Iris pigment epithelial cell (primary cell): ENCODE measurements at regions not wholly inside any gene's neighbourhood (a gene's known extent, or its start where the extent isn't known, plus 50 kb on each side); places are given as distances from the start of the nearest gene placed in this dataset.

Source experiments
- DNase-seq: peaks from one replicate; pipeline ENCODE4 v3.0.0-alpha.2; 2011; ENCODE audit warnings: low read depth

DNA sequence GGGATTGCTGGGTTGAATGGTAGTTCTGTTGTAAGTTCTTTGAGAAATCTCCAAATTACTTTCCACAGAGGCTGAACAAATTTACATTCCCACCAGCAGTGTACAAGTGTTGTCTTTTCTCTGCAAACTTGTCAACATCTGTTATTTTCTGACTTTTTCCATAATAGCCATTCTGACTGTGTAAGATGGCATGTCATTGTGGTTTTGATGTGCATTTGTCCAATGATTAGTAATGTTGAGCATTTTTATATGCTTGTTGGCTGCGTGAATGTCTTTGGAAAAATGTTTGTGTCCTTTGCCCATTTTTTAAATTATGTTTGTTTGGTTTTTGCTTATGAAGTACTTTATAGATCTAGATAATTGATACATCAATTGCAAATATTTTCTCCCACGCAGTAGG is 1025.0 kb downstream of the JRKL start:
- DNase-seq = no peak

DNA sequence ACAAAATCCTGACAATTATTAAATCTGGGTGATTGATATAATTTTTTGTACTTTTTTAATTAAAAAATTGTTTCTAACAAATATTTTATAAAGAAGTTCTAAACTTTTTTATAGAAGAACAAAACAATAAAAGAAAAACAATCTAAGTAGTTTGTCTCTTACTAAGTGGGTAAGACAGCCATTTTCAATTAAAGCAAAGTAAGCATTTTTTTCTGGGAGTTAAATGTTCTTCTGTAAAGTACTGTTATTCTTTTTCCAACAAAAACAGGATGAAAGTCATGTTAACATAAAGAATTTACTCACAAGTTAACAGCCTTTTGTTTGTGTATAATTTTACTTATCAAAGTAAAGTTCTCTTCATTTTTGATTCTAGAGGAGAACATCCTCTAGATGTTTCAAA is 1029.9 kb downstream of the JRKL start:
- no peak for DNase-seq

DNA sequence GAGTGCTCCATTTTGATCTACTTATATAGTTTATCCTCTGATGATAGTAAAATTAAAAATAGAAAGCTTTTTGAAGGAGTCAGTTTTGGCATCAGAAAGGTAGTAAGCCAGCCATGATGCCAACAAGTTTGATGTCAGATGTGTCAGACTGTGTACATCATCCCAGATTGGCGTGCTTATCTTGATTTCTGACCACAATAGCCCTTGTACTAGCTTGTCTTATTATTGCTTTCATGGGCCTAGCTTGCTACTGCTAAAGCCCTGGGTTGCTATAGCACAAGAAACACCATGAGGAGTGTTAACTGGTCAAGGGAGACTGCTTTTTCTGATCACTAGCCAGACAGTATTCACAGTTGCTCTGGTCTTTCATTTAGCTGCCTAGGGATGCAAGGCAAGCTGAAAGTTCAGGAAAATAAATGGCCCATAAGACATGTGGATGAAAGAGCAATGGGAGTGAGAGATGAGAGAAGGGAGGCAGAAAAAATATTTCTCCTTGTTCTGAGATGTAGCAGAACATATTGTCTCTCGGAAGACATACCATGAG is 1038.5 kb downstream of the JRKL start:
- DNase-seq = no peak

DNA sequence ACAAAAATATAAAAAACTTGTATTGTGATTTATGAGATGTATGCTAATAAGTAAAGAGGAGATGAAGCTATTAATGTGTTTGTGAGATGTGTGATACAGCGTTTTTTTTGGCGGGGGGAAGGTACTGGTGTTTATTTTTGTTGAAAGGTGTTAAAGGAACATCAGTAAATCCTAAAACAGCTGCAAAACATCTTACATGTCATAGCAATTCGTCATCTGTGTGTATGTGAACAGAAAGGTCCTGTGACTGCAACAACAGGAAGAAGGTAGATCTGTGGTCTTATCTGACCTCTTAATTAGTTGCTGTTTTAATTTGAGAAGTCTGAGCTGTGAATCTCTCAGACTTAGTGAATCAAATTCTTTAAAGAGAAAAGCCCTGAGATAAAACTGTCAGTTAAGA is 1041.1 kb downstream of the JRKL start:
- no peak for DNase-seq

GRCh38 chr11:97432926-97433325 is 1043.1 kb downstream of the JRKL start:
- DNase-seq = no peak

DNA sequence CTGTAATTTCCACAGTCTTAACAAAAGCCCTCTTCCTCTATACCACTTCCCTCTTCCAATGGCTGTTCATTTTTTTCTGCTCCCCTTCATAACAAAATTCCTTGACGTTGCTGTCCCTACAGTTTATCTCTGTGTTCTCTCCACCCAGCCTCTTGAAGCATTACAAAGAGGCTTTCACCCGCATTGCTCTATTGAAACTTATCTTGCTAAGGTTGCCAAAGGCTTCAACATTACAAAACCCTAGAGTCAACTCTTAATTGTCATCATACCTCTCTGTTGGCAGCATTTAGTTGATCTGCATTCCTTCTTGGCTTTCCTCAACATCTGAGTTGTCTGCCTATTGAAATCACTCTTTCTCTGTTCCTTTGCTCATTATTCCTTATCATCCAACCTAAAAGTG is 1055.7 kb downstream of the JRKL start:
- no peak for DNase-seq

DNA sequence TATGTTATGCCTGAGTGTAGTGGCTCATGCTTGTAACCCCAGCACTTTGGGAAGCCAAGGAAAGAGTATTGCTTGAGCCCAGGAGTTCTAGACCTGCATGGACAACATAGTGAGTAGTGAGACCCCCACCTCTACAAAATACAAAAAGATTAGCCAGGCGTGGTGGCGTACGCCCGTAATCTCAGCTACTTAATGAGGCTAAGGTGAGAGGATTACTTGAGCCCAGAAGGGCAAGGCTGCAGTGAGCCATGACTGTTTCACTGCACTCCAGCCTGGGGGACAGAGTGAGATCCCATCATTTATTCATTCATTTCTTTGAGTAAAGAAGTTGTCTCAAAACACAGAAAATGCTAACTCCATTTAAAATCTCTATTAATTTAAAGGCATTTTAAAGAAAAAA is 1061.6 kb downstream of the JRKL start:
- no peak for DNase-seq

DNA sequence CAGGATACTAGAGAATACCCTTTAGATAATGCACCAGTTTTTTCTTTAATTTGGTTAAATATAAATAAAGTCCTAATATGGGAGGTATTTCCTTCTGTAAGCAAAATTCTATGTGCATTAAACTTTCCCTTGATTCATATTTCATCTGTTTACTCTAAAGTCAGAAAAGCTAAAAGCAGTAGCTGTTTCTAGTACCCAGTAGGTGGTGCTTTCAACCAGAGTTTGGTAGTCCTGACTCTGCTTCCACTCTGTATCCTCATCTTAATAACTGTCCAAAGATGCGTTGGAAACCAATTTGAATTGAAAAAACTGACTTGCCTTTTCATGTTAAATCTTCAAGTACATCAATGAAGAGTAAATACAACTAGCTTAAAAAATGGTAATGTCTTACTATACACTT is 1065.2 kb downstream of the JRKL start:
- peak; percentile 16 for DNase-seq

DNA sequence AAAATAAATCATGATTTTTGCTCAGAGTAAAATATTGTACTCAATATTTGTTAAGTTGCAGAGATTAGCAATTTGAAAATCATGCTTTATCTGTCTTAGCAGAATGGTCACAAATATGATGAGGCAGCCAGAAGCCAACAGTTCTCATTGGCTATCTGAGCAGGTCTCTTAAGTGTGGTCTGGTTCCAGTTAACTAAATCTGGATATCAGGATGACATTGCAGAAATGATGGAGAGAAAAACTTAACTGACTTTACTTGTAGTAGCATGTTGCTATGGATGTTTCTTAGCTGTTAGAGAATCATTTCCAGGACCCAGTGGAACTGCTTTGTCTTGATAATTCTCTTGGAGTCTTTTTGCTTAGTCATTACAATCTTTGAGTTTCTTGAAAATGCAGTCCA is 1070.3 kb downstream of the JRKL start:
- no peak for DNase-seq

- DNase-seq = no peak
Observed at GRCh38 chr11:97461044-97461880, 1071.4 kb downstream of the JRKL start.

DNA sequence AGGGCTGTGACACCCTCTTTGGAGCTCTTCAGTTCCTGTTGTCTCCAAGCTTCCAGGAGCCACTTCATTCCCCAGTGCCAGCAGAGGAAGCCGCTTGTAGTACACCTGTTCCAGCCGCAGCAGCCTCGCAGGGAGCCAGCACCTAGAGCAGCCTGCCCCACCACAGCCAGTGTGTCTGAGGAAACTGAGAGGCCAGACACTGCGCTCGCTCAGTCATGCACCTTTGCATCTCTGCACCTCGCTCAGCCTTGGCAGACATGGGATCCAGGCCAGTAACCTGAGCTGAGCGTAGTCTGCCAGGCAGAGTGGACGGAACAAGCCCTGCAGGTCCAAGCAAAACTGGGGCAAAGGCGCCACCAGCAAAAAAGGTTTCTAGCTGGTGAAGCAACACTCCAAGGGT is 1072.1 kb downstream of the JRKL start:
- DNase-seq = no peak

DNA sequence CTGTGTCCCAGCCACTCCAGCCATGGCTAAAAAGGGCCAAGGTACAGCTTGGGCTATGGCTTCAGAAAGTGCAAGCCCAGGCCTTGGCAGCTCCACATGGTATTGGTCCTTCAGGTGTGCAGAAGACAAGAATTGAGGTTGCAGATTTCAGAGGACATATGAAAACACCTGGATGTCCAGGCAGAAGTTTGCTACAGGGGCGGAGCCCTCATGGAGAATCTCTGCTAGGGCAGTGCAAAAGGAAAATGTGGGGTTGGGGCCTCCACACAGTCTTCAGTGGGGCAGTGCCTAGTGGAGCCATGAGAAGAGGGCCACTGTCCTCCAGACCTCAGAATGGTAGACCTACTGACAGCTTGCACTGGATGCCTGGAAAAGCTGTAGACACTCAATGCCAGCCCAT is 1074.1 kb downstream of the JRKL start:
- no peak for DNase-seq

- DNase-seq = no peak
Observed at GRCh38 chr11:97471480-97471879, 1081.7 kb downstream of the JRKL start.

DNA sequence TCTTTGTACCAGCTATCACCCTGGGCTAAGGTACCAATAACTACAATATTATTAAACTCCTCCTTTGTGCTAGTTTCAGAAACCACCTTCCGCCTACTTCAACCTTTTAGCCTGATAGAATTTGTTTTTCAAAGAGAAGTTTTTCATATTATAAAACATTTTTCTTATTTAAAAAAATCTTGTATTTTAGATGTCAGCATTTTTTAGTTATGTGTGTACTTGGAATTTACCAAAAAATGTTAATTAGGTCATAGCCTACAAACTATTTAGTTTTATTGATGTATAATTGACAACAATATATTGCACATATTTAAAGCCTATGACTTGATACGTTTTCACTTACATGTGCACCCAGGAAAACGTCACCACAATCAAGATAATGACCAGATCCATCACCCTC is 1097.6 kb downstream of the JRKL start:
- no peak for DNase-seq

DNA sequence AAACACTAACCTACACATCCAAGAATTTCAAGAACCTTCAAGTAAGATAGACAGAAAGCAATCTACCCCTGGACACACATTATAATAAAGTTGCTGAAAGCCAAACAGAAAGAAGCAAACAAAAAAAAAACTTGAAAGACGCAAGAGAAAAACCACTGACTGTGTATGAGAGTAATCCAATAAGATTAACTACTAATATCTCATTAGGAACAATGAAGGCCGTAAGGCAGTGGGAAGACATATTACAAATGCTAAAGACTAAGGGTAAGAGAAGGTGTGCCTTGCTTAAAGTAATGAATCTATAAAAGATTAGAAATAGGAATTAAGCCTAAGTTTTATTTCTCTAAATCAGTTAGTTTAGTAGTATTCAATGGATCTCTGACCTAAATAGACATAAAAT is 1109.1 kb downstream of the JRKL start:
- no peak for DNase-seq

- no peak for DNase-seq
Observed at GRCh38 chr11:97502201-97502600, 1112.4 kb downstream of the JRKL start.

GRCh38 chr11:97506076-97506759 is 1116.4 kb downstream of the JRKL start:
- DNase-seq = no peak

DNA sequence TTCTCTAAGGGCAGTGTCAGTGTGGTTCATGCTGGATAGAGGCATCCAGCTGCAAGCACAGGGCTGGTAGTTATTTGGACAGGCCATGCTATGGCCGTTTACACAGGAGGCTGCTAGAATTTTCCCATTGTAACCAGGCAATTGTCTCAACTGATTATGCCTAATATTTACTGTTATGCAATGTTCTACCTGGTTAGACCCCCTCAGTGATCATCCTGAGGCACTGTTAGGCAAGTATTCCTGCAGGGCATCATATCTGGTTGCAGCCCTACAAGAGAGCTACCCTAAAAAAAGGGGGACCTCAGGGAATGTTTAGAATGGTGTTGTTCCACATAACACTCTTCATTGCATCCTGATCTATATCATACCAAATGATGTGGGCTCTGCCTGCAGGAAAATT is 1124.6 kb downstream of the JRKL start:
- no peak for DNase-seq

DNA sequence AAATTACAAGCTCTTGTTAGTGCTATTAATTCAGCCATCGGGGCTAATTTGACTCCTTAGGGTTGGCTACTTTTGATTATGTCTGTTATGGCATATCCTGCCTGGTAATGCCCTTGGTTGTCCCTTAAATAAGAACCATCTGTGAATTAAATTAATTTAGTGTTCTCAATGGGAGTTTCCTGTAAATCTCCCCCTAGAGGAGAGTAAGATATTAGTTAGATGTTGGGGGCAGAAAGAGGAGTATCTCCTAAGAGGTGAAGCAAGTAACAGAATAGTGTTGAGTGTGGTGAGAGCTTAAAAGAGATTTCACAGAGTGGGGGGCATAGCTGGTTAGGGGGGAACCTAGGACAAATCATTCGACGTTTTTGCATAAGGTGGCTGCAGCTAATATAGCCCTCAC is 1126.9 kb downstream of the JRKL start:
- no peak for DNase-seq

DNA sequence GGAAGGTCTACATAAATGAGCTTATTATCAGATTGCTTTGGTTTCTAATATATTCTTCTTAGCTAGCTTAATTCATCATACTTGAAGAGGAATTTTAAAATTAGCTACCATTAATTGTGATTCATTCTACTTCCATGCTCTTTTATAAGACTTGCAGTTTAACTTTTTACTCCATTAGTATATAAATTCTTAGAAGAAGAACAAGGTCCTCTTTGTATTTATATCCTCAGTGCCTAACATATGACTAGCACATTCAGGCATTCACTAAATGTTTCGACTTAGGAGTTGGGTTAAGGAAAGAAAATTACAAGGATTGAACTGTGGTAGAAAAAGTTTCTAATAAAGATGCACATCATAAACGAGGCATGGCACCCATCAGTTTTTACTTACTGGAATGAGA is 1135.5 kb downstream of the JRKL start:
- no peak for DNase-seq

DNA sequence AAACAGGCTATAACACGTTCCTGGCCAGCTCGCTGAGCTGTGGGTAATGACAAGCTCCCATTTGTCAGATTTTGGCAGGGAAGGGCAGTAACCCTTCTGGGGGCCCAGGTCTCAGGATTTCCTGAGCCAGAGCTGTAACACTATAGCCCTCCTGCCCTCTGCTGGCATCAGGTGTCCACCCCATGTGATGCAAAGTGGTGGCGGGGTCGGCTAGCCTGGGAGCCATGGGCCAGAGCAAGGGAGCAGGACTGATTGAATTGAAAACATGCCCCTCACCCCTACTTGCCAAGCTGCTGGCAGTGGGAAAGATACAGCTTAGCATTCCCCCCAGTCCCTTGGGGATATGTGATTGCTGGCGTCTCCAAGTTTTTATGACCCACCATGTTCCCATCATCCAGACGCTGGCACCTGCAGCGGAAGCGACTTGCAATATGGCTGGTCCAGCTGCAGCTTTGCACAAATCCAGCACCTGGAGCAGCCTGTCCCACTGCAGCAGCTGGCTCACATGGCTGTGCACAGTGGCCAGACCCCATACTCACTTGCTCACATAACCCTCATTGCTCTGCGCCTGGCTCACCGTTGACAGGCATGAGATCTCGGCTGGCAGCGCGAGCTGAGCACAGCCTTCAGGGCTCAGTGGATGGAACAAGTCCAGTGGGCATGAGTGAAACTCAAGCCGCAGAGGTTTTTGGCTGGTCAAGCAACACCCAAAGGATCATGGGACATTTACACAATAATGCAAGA is 1147.8 kb downstream of the JRKL start:
- DNase-seq = no peak

GRCh38 chr11:97544431-97544830 is 1154.6 kb downstream of the JRKL start:
- DNase-seq = no peak

GRCh38 chr11:97548280-97548679 is 1158.5 kb downstream of the JRKL start:
- no peak for DNase-seq
